ENCODE measurements at regions not wholly inside any gene's neighbourhood (a gene's known extent, or its start where the extent isn't known, plus 50 kb on each side); places are given as distances from the start of the nearest gene placed in this dataset.

- no peak for DNase-seq (ENCODE audit: low read depth)
Measured at GRCh38 chr4:147360301-147360700, 120.6 kb upstream of the EDNRA start.

- peak; percentile 13 for DNase-seq (ENCODE audit: low read depth)
Measured at GRCh38 chr4:147361726-147362125, 119.2 kb upstream of the EDNRA start.

- no peak for DNase-seq (ENCODE audit: low read depth)
Measured at GRCh38 chr4:147362938-147363337, 118.0 kb upstream of the EDNRA start.

- DNase-seq (ENCODE audit: low read depth) = no peak
Measured at GRCh38 chr4:147363514-147363913, 117.4 kb upstream of the EDNRA start.

- DNase-seq (ENCODE audit: low read depth) = no peak
Measured at GRCh38 chr4:147365396-147365795, 115.5 kb upstream of the EDNRA start.

- DNase-seq (ENCODE audit: low read depth) = no peak
Measured at GRCh38 chr4:147366164-147366563, 114.7 kb upstream of the EDNRA start.

- no peak for DNase-seq (ENCODE audit: low read depth)
Measured at GRCh38 chr4:147367891-147368290, 113.0 kb upstream of the EDNRA start.

GRCh38 chr4:147368948-147369347 is 111.9 kb upstream of the EDNRA start:
- no peak for DNase-seq (ENCODE audit: low read depth)

GRCh38 chr4:147370473-147370872 is 110.4 kb upstream of the EDNRA start:
- no peak for DNase-seq (ENCODE audit: low read depth)

- DNase-seq (ENCODE audit: low read depth) = no peak
Measured at GRCh38 chr4:147370881-147371280, 110.0 kb upstream of the EDNRA start.

GRCh38 chr4:147371661-147372060 is 109.2 kb upstream of the EDNRA start:
- no peak for DNase-seq (ENCODE audit: low read depth)

- DNase-seq (ENCODE audit: low read depth) = no peak
Measured at GRCh38 chr4:147378780-147379179, 102.1 kb upstream of the EDNRA start.

GRCh38 chr4:147381749-147382148 is 99.1 kb upstream of the EDNRA start:
- DNase-seq (ENCODE audit: low read depth) = no peak

- DNase-seq (ENCODE audit: low read depth) = no peak
Measured at GRCh38 chr4:147388018-147388417, 92.9 kb upstream of the EDNRA start.

- DNase-seq (ENCODE audit: low read depth) = no peak
Measured at GRCh38 chr4:147396105-147396504, 84.8 kb upstream of the EDNRA start.

- DNase-seq (ENCODE audit: low read depth) = no peak
Measured at GRCh38 chr4:147398556-147398955, 82.3 kb upstream of the EDNRA start.

- DNase-seq (ENCODE audit: low read depth) = no peak
Measured at GRCh38 chr4:147400721-147401120, 80.2 kb upstream of the EDNRA start.

GRCh38 chr4:147401221-147401620 is 79.7 kb upstream of the EDNRA start:
- DNase-seq (ENCODE audit: low read depth) = no peak

- DNase-seq (ENCODE audit: low read depth) = no peak
Measured at GRCh38 chr4:147407261-147408045, 73.4 kb upstream of the EDNRA start.

- no peak for DNase-seq (ENCODE audit: low read depth)
Measured at GRCh38 chr4:147408189-147408588, 72.7 kb upstream of the EDNRA start.

- DNase-seq (ENCODE audit: low read depth) = no peak
Measured at GRCh38 chr4:147409350-147409749, 71.5 kb upstream of the EDNRA start.

- DNase-seq (ENCODE audit: low read depth) = no peak
Measured at GRCh38 chr4:147418226-147418625, 62.7 kb upstream of the EDNRA start.

GRCh38 chr4:147421456-147421855 is 59.4 kb upstream of the EDNRA start:
- DNase-seq (ENCODE audit: low read depth) = no peak

- DNase-seq (ENCODE audit: low read depth) = no peak
Measured at GRCh38 chr4:147423229-147423628, 57.7 kb upstream of the EDNRA start.
